ENCODE measurements at regions not wholly inside any gene's neighbourhood (a gene's known extent, or its start where the extent isn't known, plus 50 kb on each side); places are given as distances from the start of the nearest gene placed in this dataset.

- TF ChIP-seq CTCF (conservative IDR thresholded peaks at IDR 0.05; ENCODE audit: low read length) (no peak), EZH2phosphoT487 (IDR thresholded peaks at IDR 0.05; ENCODE audit: borderline replicate concordance) (no peak)
Observed at GRCh38 chr1:55505326-55505725, 290.2 kb upstream of the USP24 start.

All from Loucy (cell line).